ENCODE measurements at regions not wholly inside any gene's neighbourhood (a gene's known extent, or its start where the extent isn't known, plus 50 kb on each side); places are given as distances from the start of the nearest gene placed in this dataset.

- TF ChIP-seq EZH2 (IDR thresholded peaks at IDR 0.05; ENCODE audit: borderline replicate concordance, low read length) (no peak), CTCF (IDR thresholded peaks at IDR 0.05; ENCODE audit: low read length) (no peak)
- Histone ChIP-seq H3K4me2 (ENCODE audit: low read length) (peak overlapping the region; percentile 59), H3K4me1 (ENCODE audit: insufficient read depth, low read length, severe bottlenecking) (peaks cover 13% of the 10 kb centered on the region)
Observed at GRCh38 chr1:194705123-194705854, 1518.9 kb upstream of the B3GALT2 start.

GRCh38 chr1:194698908-194699318, 1512.5 kb upstream of the B3GALT2 start:
- Histone ChIP-seq H3K9me3 (ENCODE audit: low read length) (no peaks in the 10 kb centered on the region), H3K27me3 (ENCODE audit: insufficient read depth, low read length) (no peaks in the 10 kb centered on the region), H3K4me3 (ENCODE audit: low read depth, low read length, poor library complexity, severe bottlenecking) (no peak overlapping the region), H3F3A (ENCODE audit: insufficient read depth, low read length) (no peaks in the 10 kb centered on the region), H3K36me3 (ENCODE audit: insufficient read depth, low read length) (no peaks in the 10 kb centered on the region), H3K4me2 (ENCODE audit: low read length) (peak overlapping the region; percentile 2; the same call in 1 of the 2 replicates), H3K9ac (ENCODE audit: low read length) (no peak overlapping the region), H4K20me1 (ENCODE audit: insufficient read depth, low read length) (no peaks in the 10 kb centered on the region), H2AFZ (ENCODE audit: low read length) (peak overlapping the region; percentile 22), H3K4me1 (ENCODE audit: insufficient read depth, low read length, severe bottlenecking) (peaks cover 7% of the 10 kb centered on the region), H3K27ac (ENCODE audit: low read depth, low read length, poor library complexity, severe bottlenecking) (no peak overlapping the region), H3K9me2 (ENCODE audit: low read depth, low read length) (no peaks in the 10 kb centered on the region), H3K79me2 (ENCODE audit: insufficient read depth, low read length) (no peaks in the 10 kb centered on the region)
- TF ChIP-seq CTCF (IDR thresholded peaks at IDR 0.05; ENCODE audit: low read length), result peak; percentile 5; the same call in 1 of the 2 replicates
- no peak for TF ChIP-seq EZH2 (IDR thresholded peaks at IDR 0.05; ENCODE audit: borderline replicate concordance, low read length)

More at GRCh38 chr1:194705123-194705854, 1518.9 kb upstream of the B3GALT2 start:
- Histone ChIP-seq H3K36me3 (ENCODE audit: insufficient read depth, low read length) (no peaks in the 10 kb centered on the region), H3K9ac (ENCODE audit: low read length) (no peak overlapping the region), H3K9me3 (ENCODE audit: low read length) (peaks cover 3% of the 10 kb centered on the region; the same call in 1 of the 2 replicates), H2AFZ (ENCODE audit: low read length) (peak overlapping the region; percentile 86), H4K20me1 (ENCODE audit: insufficient read depth, low read length) (no peaks in the 10 kb centered on the region), H3K9me2 (ENCODE audit: low read depth, low read length) (no peaks in the 10 kb centered on the region), H3K27ac (ENCODE audit: low read depth, low read length, poor library complexity, severe bottlenecking) (peak overlapping the region; percentile 19), H3K27me3 (ENCODE audit: insufficient read depth, low read length) (no peaks in the 10 kb centered on the region), H3K79me2 (ENCODE audit: insufficient read depth, low read length) (no peaks in the 10 kb centered on the region), H3K4me3 (ENCODE audit: low read depth, low read length, poor library complexity, severe bottlenecking) (peak overlapping the region; percentile 21), H3F3A (ENCODE audit: insufficient read depth, low read length) (no peaks in the 10 kb centered on the region)

GRCh38 chr1:194693244-194693643, 1506.8 kb upstream of the B3GALT2 start:
- Histone ChIP-seq H3K27ac (ENCODE audit: low read depth, low read length, poor library complexity, severe bottlenecking) (no peak overlapping the region), H3K9me3 (ENCODE audit: low read length) (no peaks in the 10 kb centered on the region), H4K20me1 (ENCODE audit: insufficient read depth, low read length) (no peaks in the 10 kb centered on the region), H3K79me2 (ENCODE audit: insufficient read depth, low read length) (no peaks in the 10 kb centered on the region), H3F3A (ENCODE audit: insufficient read depth, low read length) (no peaks in the 10 kb centered on the region), H3K27me3 (ENCODE audit: insufficient read depth, low read length) (no peaks in the 10 kb centered on the region), H3K4me1 (ENCODE audit: insufficient read depth, low read length, severe bottlenecking) (no peaks in the 10 kb centered on the region), H3K9ac (ENCODE audit: low read length) (no peak overlapping the region), H3K36me3 (ENCODE audit: insufficient read depth, low read length) (no peaks in the 10 kb centered on the region), H3K4me2 (ENCODE audit: low read length) (no peak overlapping the region), H2AFZ (ENCODE audit: low read length) (no peak overlapping the region), H3K4me3 (ENCODE audit: low read depth, low read length, poor library complexity, severe bottlenecking) (no peak overlapping the region), H3K9me2 (ENCODE audit: low read depth, low read length) (0 out of 2 replicates have a peak, but pooled peaks cover 2% of the 10 kb centered on the region)
- TF ChIP-seq EZH2 (IDR thresholded peaks at IDR 0.05; ENCODE audit: borderline replicate concordance, low read length), result no peak
- no peak for TF ChIP-seq CTCF (IDR thresholded peaks at IDR 0.05; ENCODE audit: low read length)
